WERI-Rb-1 (cell line): ENCODE measurements at regions not wholly inside any gene's neighbourhood (a gene's known extent, or its start where the extent isn't known, plus 50 kb on each side); places are given as distances from the start of the nearest gene placed in this dataset.

Experiments used
- DNase-seq: peaks from one replicate; pipeline ENCODE4 v3.0.0-alpha.2; 2020
- H3K27ac ChIP-seq: fragments of 250-450 bp; sonication (Bioruptor Pico); 2 replicates; pipeline ENCODE4 v1.5.1; 2020; ENCODE audit warnings: mild to moderate bottlenecking, moderate library complexity
- H3K27me3 ChIP-seq: fragments of 250-450 bp; sonication (Bioruptor Pico); 2 replicates; pipeline ENCODE4 v1.5.1; 2021; ENCODE audit warnings: mild to moderate bottlenecking, low read depth, moderate library complexity; ENCODE audit not compliant: insufficient read depth, severe bottlenecking
- H3K36me3 ChIP-seq: fragments of 250-450 bp; sonication (Bioruptor Pico); 2 replicates; pipeline ENCODE4 v1.5.1; 2020; ENCODE audit warnings: mild to moderate bottlenecking, moderate library complexity
- H3K4me3 ChIP-seq: 2 replicates; pipeline ENCODE4 v1.5.1; 2011; ENCODE audit warnings: low read depth, mild to moderate bottlenecking, control low read depth, low read length
- H3K9me3 ChIP-seq: fragments of 250-450 bp; sonication (Bioruptor Pico); 2 replicates; pipeline ENCODE4 v1.5.1; 2021; ENCODE audit warnings: mild to moderate bottlenecking, moderate library complexity; ENCODE audit not compliant: severe bottlenecking
- CTCF ChIP-seq: IDR thresholded peaks from 2 replicates; pipeline ENCODE4 v1.5.1; 2011; ENCODE audit warnings: low read depth, mild to moderate bottlenecking, control low read depth, inconsistent platforms, low read length

GRCh38 chr15:92538115-92538514, 117.5 kb downstream of the FAM174B start:
- no peaks in the 10 kb centered on the region for H3K36me3 ChIP-seq
- no peak for TF ChIP-seq CTCF
- no peaks in the 10 kb centered on the region for H3K27me3 ChIP-seq

GRCh38 chr15:92533298-92533697, 122.3 kb downstream of the FAM174B start:
- Histone ChIP-seq H3K36me3 (no peaks in the 10 kb centered on the region), H3K4me3 (no peak overlapping the region), H3K27ac (no peak overlapping the region), H3K27me3 (no peaks in the 10 kb centered on the region), H3K9me3 (peaks cover 8% of the 10 kb centered on the region)
- TF ChIP-seq CTCF: no peak
- DNase-seq: no peak

More at GRCh38 chr15:92538115-92538514, 117.5 kb downstream of the FAM174B start:
- no peak overlapping the region for H3K4me3 ChIP-seq
- DNase-seq: no peak
- peaks cover 3% of the 10 kb centered on the region for H3K9me3 ChIP-seq
- no peak overlapping the region for H3K27ac ChIP-seq

- no peak for DNase-seq
- Histone ChIP-seq H3K27me3 (no peaks in the 10 kb centered on the region), H3K27ac (no peak overlapping the region), H3K9me3 (peaks cover 10% of the 10 kb centered on the region), H3K36me3 (no peaks in the 10 kb centered on the region), H3K4me3 (no peak overlapping the region)
- no peak for TF ChIP-seq CTCF
Measured at GRCh38 chr15:92531406-92531805, 124.2 kb downstream of the FAM174B start.

- no peak overlapping the region for H3K27ac ChIP-seq
- DNase-seq: no peak
- peaks cover 8% of the 10 kb centered on the region for H3K9me3 ChIP-seq
- H3K36me3 ChIP-seq: no peaks in the 10 kb centered on the region
- no peak for TF ChIP-seq CTCF
- no peak overlapping the region for H3K4me3 ChIP-seq
- H3K27me3 ChIP-seq: no peaks in the 10 kb centered on the region
Measured at GRCh38 chr15:92528736-92529135, 126.8 kb downstream of the FAM174B start.

- no peak for TF ChIP-seq CTCF
- no peaks in the 10 kb centered on the region for H3K36me3 ChIP-seq
- H3K9me3 ChIP-seq: peaks cover 8% of the 10 kb centered on the region
- no peak overlapping the region for H3K27ac ChIP-seq
- no peak for DNase-seq
- no peak overlapping the region for H3K4me3 ChIP-seq
- H3K27me3 ChIP-seq: no peaks in the 10 kb centered on the region
Measured at GRCh38 chr15:92527197-92527596, 128.4 kb downstream of the FAM174B start.

- no peak for DNase-seq
- Histone ChIP-seq H3K4me3 (no peak overlapping the region), H3K27me3 (no peaks in the 10 kb centered on the region), H3K36me3 (no peaks in the 10 kb centered on the region), H3K9me3 (peaks cover 8% of the 10 kb centered on the region), H3K27ac (peak overlapping the region; percentile 59)
- no peak for TF ChIP-seq CTCF
Measured at GRCh38 chr15:92525758-92526245, 129.8 kb downstream of the FAM174B start.
